GM12891 (cell line): ENCODE measurements at regions not wholly inside any gene's neighbourhood (a gene's known extent, or its start where the extent isn't known, plus 50 kb on each side); places are given as distances from the start of the nearest gene placed in this dataset.

Experiments used
- PAX5 ChIP-seq: IDR thresholded peaks from 2 replicates; pipeline ENCODE4 v1.6.1; 2011; ENCODE audit warnings: low read length, moderate library complexity, mild to moderate bottlenecking; ENCODE audit not compliant: insufficient read depth, severe bottlenecking
- POLR2A ChIP-seq: IDR thresholded peaks from 2 replicates; pipeline ENCODE4 v1.6.1; 2011; ENCODE audit warnings: low read depth, low read length, control low read depth
- POLR2AphosphoS5 ChIP-seq: IDR thresholded peaks from 2 replicates; pipeline ENCODE4 v1.6.1; 2011; ENCODE audit warnings: low read depth, low read length, control low read depth
- SPI1 ChIP-seq: IDR thresholded peaks from 2 replicates; pipeline ENCODE4 v1.6.1; 2011; ENCODE audit warnings: low read depth, low read length, control low read depth
- TAF1 ChIP-seq: IDR thresholded peaks from 2 replicates; pipeline ENCODE4 v1.6.1; 2011; ENCODE audit warnings: low read depth, low read length, control low read depth

- TF ChIP-seq POLR2A (no peak), POLR2AphosphoS5 (no peak), TAF1 (no peak), SPI1 (no peak), PAX5 (no peak)
Measured at GRCh38 chr7:24140001-24140400, 144.0 kb upstream of the NPY start.
